ENCODE measurements at regions not wholly inside any gene's neighbourhood (a gene's known extent, or its start where the extent isn't known, plus 50 kb on each side); places are given as distances from the start of the nearest gene placed in this dataset.
"Not testable (repeated sequence)": the region's sequence is repeated elsewhere in the genome, so short reads cannot be mapped to it uniquely, and the experiment has no call there.

DNA sequence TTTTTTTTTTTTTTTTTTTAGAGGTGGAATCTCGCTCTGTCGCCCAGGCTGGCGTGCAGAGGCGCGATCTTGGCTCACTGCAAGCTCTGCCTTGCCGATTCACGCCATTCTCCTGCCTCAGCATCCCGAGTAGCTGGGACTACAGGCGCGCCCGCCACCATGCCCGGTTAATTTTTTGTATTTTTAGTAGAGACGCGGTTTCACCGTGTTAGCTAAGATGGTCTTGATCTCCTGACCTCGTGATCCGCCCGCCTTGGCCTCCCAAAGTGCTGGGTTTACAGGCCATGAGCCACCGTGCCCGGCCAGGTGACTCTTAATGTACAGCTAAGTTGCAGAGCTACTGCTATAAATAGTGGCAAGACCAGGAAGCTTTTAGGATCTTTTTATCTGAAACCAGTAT lies 434.9 kb upstream of the MEF2C start:
- TF ChIP-seq, protein P1, sequence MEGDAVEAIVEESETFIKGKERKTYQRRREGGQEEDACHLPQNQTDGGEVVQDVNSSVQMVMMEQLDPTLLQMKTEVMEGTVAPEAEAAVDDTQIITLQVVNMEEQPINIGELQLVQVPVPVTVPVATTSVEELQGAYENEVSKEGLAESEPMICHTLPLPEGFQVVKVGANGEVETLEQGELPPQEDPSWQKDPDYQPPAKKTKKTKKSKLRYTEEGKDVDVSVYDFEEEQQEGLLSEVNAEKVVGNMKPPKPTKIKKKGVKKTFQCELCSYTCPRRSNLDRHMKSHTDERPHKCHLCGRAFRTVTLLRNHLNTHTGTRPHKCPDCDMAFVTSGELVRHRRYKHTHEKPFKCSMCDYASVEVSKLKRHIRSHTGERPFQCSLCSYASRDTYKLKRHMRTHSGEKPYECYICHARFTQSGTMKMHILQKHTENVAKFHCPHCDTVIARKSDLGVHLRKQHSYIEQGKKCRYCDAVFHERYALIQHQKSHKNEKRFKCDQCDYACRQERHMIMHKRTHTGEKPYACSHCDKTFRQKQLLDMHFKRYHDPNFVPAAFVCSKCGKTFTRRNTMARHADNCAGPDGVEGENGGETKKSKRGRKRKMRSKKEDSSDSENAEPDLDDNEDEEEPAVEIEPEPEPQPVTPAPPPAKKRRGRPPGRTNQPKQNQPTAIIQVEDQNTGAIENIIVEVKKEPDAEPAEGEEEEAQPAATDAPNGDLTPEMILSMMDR (IDR thresholded peaks at IDR 0.05) = not testable (repeated sequence)
- TF ChIP-seq ZFX (IDR thresholded peaks at IDR 0.05; ENCODE audit: borderline replicate concordance) = not testable (repeated sequence)
